ENCODE measurements at regions not wholly inside any gene's neighbourhood (a gene's known extent, or its start where the extent isn't known, plus 50 kb on each side); places are given as distances from the start of the nearest gene placed in this dataset.
"Not testable (repeated sequence)": the region's sequence is repeated elsewhere in the genome, so short reads cannot be mapped to it uniquely, and the experiment has no call there.

DNA sequence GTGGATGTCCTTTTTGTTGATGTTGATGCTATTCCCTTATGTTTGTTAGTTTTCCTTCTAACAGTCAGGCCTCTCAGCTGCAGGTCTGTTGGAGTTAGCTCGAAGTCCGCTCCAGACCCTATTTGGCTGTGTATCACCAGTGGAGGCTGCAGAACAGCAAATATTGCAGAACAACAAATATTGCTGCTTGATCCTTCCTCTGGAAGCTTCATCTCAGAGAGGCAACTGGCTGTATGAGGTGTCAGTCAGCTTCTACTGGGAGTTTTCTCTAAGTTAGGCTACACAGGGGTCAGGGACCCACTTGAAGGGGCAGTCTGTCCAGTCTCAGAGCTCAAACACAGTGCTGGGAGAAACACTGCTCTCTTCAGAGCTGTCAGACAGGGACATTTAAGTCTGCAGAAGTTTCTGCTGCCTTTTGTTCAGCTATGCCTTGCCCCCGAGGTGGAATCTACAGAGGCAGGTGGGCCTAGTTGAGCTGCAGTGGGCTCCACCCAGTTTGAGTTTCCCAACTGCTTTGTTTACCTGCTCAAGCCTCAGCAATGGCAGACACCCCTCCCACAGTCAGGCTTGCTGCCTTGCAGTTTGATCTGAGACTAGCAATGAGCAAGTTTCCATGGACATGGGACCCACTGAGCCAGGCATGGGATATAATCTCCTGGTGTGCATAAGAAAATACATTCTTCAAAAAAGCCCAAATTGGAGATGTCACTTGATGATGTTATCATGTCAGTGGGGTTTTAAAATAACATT, 99.5 kb downstream of the KDM5D start:
- FAIRE-seq = no peak

- no peak for FAIRE-seq
Measured at GRCh38 chrY:19637651-19638347, 106.7 kb downstream of the KDM5D start.

DNA sequence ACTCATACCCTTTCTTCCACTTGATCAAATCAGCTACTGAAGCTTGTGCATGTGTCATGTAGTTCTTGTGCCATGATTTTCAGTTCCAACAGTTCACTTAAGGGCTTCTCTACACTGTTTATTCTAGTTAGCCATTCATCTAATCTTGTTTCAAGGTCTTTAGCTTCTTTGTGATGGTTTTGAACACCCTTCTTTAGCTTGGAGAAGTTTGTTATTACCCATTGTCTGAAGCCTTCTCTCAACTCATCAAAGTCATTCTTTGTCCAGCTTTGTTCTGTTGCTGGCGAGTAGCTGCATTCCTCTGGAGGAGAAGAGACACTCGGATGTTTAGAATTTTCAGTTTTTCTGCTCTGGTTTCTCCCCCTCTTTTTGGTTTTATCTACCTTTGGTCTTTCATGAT, 115.6 kb downstream of the KDM5D start:
- FAIRE-seq = no peak

- FAIRE-seq = no peak
Measured at GRCh38 chrY:19622392-19622791, 122.1 kb downstream of the KDM5D start.

- FAIRE-seq = no peak
Measured at GRCh38 chrY:19621756-19622155, 122.8 kb downstream of the KDM5D start.

DNA sequence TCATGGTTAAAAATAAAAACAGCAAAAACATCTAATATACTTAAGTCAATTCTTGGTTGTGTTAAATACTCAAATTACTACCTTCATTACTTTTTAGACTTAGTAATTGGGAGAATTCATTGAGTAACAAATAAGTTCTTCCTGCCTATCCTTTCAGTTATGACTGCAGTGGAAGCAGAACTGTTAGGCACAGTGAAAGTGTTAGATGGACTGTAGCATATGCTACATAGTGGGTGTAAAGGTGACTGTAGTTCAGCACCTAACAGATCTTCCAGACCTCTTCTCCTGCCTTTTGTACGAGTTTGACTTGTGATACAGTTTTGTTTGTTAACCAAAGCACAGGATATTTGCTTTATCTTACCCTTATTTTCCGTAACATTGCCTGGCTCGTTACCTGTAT, 143.4 kb downstream of the KDM5D start:
- no peak for FAIRE-seq

DNA sequence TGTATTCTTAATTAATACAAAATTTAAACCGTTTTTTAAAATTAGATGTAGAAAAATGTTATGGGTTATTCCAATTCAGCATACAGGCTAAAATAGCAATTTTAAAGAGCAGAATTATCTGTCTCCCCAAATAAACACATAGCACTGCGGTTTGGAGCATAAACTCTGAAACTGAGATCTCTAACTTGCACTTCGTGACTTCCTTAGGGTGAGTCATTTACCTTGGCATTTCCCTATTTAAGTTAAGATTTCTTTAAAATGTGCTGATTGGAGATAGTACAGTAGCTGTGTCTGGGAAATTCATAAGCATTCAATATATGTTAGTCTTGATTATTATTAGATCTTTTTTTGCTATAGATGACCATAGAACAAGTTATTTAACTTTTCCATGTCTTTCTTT, 143.8 kb downstream of the KDM5D start:
- no peak for FAIRE-seq

DNA sequence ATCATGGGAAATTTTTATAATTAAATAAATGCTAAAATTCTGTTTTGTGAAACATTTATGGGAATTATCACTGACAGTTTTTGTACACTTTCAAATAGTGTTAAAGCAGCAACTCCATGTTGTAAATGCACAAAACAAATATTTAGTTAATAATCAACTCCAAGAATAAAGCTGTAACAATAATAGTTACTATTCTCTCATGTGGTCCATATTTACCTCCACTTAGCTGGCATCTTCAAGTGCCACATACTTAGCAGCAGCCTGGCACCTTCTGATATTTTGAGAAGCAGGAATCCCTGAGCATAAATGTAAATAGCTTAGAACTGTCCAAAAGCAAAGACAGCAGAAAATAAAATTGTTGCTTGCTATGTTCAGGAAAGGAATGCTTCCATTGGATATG, 154.3 kb downstream of the KDM5D start:
- FAIRE-seq = no peak

DNA sequence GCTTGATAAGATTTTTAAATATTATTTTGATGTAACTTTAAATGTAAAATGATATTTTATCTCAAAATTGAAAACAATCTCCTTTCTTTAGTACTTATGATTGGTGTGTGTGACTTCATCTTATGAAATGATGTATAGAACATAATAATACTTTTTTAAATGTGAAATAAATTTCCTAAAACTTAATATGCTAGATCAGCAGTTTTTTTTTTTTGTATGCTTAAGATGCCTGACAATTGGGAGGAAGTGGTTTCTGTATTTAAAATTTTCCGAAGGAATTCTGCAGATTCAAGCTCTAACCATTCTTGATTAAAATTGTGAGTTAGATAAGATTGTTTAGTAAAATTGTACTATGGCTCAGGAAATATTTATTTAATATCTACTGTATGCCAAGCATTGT, 154.9 kb downstream of the KDM5D start:
- FAIRE-seq = no peak

DNA sequence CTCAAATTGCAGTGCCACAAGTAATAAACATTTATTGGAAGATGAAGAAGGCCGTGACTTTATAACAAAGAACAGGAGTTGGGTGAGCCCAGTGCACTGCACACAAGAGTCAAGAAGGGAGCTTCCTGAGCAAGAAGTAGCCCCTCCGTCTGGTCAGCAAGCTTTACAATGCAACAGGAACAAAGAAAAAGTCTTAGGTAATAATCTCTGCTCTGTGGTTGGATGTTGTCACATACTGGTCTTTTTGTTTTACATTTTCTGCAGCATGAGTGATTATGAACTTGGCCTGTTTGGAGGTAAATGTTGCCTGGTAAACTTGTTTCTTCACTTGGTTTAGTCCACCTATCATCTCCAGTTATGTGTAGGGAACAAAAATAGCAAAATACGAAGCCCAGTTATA, 157.2 kb downstream of the KDM5D start:
- no peak for FAIRE-seq

GRCh38 chrY:19580990-19581389, 163.5 kb downstream of the KDM5D start:
- FAIRE-seq = not testable (repeated sequence)

GRCh38 chrY:19578281-19578874, 166.1 kb downstream of the KDM5D start:
- FAIRE-seq = no peak

DNA sequence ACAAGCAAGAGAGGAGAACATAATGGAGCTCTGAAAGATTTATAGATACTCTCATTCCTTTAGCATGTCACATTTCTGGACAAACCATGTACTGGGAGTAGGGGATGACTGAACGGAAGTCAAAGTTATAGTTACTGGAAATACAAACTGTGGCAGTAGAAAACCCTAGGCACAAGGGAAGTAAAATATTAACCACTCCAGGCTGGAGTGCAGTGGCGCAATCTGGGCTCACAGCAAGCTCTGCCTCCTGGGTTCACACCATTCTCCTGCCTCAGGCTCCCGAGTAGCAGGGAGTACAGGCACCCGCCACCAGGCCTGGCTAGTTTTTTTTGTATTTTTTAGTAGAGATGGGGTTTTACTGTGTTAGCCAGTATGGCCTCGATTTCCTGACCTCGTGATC, 167.3 kb downstream of the KDM5D start:
- no peak for FAIRE-seq

GRCh38 chrY:19574939-19575338, 169.6 kb downstream of the KDM5D start:
- FAIRE-seq = no peak

DNA sequence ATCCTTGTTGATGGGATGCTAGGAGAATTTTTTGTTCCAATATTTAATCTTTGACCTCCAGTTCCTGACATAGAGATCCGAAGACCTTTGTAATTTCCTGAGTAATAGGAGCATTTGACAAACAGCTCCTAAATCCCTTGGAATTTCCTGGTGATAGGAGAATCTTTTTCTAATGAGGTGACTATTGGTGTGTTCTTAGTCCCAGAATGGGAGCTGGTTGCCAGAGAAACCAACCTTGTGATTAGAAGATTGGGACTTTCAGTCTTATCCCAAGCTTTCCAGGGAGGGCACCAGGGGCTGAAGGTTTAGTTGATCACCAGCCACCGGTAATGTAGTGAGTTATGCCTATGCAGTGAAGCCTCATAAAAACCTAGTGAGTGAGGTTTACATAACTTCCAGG, 170.9 kb downstream of the KDM5D start:
- no peak for FAIRE-seq

GRCh38 chrY:19570999-19571398, 173.5 kb downstream of the KDM5D start:
- no peak for FAIRE-seq

- FAIRE-seq = no peak
Measured at GRCh38 chrY:19567943-19568342, 176.6 kb downstream of the KDM5D start.

DNA sequence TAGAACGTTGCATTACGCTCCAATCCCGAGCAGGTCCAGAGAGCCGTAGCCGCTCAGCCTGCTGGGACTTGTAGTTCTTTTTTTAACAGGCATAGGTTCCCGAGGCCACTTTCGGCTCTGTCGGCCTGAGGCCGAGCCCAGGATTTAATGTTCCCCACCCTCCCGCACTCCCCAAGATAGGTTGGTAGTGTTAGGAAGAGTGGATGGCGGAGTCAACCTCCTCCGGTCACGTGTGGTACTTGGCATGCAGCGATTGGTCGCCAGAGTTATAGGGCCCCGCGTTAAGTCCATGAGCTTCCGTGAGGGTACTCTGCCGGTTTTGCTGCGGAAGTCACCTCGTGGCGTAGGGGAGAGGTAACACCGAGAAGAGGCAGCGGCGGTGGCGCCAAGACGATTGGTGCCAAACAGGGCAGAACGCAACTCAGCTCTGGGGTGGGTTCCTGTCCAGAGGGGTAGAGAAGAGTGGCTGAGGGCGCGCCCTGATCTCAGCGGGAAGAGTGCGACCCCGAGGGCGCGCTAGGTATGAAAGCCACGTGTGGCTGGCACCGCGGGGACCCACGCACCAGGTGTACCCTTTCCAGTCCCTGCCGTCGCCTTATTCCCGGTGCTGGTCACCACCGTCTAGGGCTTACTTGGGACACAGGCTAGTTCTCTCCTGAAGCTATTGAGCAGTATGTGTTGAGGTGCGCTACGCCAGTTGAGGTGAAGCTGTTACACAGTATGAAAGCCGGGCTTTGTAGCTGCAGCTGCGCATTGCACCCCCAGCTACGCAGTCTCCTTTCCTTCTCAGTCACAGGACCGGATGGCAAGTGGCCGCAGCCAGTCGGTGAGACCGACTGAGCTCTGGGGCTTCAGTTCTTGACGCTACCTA, 177.2 kb downstream of the KDM5D start:
- no peak for FAIRE-seq

DNA sequence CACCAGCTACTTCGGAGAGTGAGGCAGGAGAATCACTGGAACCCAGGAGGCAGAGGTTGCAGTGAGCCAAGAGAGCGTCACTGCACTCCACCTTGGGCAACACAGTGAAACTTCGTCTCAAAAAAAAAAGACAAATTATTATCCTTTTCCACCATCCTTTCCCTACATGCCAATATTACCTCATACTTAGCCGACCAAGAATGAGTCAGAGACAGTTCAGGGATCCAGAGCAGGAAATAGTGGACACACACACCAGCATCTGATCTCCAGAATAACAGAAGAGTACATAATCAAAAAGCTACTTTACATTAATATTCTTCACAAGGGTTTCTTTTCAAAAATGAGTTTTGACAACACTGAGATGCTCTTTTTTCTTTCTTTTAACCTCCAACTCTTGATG, 185.4 kb downstream of the KDM5D start:
- no peak for FAIRE-seq

GRCh38 chrY:19549671-19550466, 194.7 kb downstream of the KDM5D start:
- no peak for FAIRE-seq

DNA sequence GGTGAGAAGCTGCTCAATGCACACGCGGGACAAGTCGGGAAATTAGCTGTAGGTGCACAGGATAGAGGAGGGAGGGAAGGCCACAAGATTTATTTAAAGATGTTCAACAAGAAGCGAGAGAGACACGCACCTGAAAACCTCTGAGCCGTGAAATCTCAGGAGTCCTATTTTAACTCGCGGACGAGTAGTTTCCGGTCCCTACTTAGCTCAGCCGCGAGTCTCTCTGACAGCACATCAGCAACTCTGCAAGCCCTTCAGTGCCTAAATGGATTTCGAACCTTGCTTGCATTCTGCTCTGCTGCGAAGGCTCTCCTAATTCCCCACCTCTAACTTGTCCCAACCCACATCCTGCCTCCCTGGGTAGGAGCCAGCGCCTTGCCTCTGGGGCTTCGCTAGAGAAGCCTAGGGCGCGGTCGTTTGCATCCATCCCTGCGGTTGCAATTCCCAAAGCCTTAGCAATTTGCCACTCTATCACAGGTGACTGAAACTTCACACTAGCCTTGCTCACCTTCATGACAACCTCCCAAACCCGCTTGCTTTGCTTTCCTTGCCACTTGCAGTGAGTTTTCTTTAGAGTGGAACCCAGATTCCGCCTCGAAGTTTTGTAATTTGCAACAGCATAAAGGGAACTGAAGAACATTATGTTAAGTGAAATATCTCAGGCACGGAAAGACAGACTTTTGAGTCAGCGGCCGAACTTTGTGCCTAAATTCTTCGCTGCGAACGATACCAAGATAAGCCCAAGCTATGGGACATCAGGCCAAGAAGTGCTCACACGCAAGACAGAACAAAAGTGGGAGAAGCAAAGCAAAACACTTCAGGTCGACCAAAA, 202.8 kb downstream of the KDM5D start:
- FAIRE-seq = no peak

Measured in islet of Langerhans (tissue), 1 donor.